ENCODE measurements at regions not wholly inside any gene's neighbourhood (a gene's known extent, or its start where the extent isn't known, plus 50 kb on each side); places are given as distances from the start of the nearest gene placed in this dataset.

GRCh38 chr2:51111532-51111931, 79.6 kb upstream of the NRXN1 start:
- DNase-seq = no peak

- DNase-seq = no peak
These were observed 76.9 kb upstream of the NRXN1 start for GRCh38 chr2:51108794-51109193.

GRCh38 chr2:51107841-51108240, 75.9 kb upstream of the NRXN1 start:
- no peak for DNase-seq

GRCh38 chr2:51105811-51106210, 73.9 kb upstream of the NRXN1 start:
- DNase-seq = no peak

- DNase-seq = no peak
These were observed 71.3 kb upstream of the NRXN1 start for GRCh38 chr2:51103205-51103604.

GRCh38 chr2:51093016-51093415, 61.1 kb upstream of the NRXN1 start:
- DNase-seq = no peak

- DNase-seq = no peak
These were observed 53.6 kb upstream of the NRXN1 start for GRCh38 chr2:51085420-51086068.

- no peak for DNase-seq
These were observed 52.8 kb upstream of the NRXN1 start for GRCh38 chr2:51084750-51085149.
